Sigmoid colon (tissue), 4 donors: ENCODE measurements at regions not wholly inside any gene's neighbourhood (a gene's known extent, or its start where the extent isn't known, plus 50 kb on each side); places are given as distances from the start of the nearest gene placed in this dataset.
A peak's percentile ranks its signal among the peaks of the same experiment; 100 is the strongest.

Experiments used
- EP300 ChIP-seq, 4 donors: sonication (generic); formaldehyde crosslinking; IDR thresholded peaks; one replicate each; pipeline ENCODE4 v1.6.1; 2017; ENCODE audit warnings: antibody characterized with exemption in 4 of 4
- POLR2A ChIP-seq, 2 donors: fragments of 450-650 bp; IDR thresholded peaks; one replicate each; pipeline ENCODE4 v1.6.1; 2016; ENCODE audit warnings: antibody characterized with exemption in 2 of 2, mild to moderate bottlenecking in 2 of 2, moderate library complexity in 2 of 2
- POLR2AphosphoS5 ChIP-seq, 4 donors: sonication (generic); formaldehyde crosslinking; IDR thresholded peaks; one replicate each; pipeline ENCODE4 v1.6.1; 2017; ENCODE audit warnings: antibody characterized with exemption in 4 of 4
- TF ChIP-seq, protein P1 (sequence below), 4 experiments: fragments of 450-650 bp in 3 of 4; fragments of 200-600 bp in 1 of 4; IDR thresholded peaks; one replicate each; pipeline ENCODE4 v1.5.1; 2016 to 2019; ENCODE audit warnings: antibody characterized with exemption in 4 of 4, mild to moderate bottlenecking in 3 of 4, moderate library complexity in 2 of 4

DNA sequence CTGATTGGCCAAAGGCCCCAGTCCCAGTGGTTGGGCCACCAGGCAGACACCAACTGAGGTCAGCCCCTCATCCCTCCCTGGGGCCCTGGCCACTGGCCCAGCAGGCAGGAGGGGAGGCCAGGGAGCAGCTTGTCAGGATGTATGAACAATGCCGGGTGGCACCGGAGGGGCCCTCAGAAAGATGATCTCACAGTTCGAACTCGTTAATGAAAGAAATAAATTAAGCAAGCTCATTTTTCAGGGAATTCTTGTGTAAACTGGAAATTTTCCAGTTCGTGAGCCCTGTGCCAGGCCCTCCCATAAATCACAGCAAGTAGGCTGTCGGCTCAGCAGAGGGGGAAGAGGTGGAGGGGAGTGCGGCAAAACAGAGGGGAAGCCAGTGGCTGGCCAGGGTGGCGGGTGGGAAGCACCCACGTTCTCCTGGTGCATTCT is 177.0 kb upstream of the VASH1 start:
- TF ChIP-seq POLR2A (IDR thresholded peaks at IDR 0.05) (no peak), POLR2AphosphoS5 (IDR thresholded peaks at IDR 0.05) (peak in 1 of 4 donors; percentile 49), EP300 (IDR thresholded peaks at IDR 0.05) (no peak)
- TF ChIP-seq, protein P1, sequence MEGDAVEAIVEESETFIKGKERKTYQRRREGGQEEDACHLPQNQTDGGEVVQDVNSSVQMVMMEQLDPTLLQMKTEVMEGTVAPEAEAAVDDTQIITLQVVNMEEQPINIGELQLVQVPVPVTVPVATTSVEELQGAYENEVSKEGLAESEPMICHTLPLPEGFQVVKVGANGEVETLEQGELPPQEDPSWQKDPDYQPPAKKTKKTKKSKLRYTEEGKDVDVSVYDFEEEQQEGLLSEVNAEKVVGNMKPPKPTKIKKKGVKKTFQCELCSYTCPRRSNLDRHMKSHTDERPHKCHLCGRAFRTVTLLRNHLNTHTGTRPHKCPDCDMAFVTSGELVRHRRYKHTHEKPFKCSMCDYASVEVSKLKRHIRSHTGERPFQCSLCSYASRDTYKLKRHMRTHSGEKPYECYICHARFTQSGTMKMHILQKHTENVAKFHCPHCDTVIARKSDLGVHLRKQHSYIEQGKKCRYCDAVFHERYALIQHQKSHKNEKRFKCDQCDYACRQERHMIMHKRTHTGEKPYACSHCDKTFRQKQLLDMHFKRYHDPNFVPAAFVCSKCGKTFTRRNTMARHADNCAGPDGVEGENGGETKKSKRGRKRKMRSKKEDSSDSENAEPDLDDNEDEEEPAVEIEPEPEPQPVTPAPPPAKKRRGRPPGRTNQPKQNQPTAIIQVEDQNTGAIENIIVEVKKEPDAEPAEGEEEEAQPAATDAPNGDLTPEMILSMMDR (IDR thresholded peaks at IDR 0.05) = no peak
